Stomach smooth muscle (tissue), 2 donors: ENCODE measurements at regions not wholly inside any gene's neighbourhood (a gene's known extent, or its start where the extent isn't known, plus 50 kb on each side); places are given as distances from the start of the nearest gene placed in this dataset.
"Not testable (repeated sequence)": the region's sequence is repeated elsewhere in the genome, so short reads cannot be mapped to it uniquely, and the experiment has no call there.

Source experiments
- H3K27ac ChIP-seq: one replicate; pipeline ENCODE4 v1.7.0; 2013; ENCODE audit warnings: mild to moderate bottlenecking, low read length, inconsistent platforms
- H3K27me3 ChIP-seq, 2 donors: one replicate each; pipeline ENCODE4 v1.7.0; 2013; ENCODE audit warnings: low read length in 2 of 2; ENCODE audit not compliant: insufficient read depth in 2 of 2, control insufficient read depth in 1 of 2
- H3K36me3 ChIP-seq, 2 donors: one replicate each; pipeline ENCODE4 v1.7.0; 2013; ENCODE audit warnings: low read length in 2 of 2; ENCODE audit not compliant: control insufficient read depth in 2 of 2, insufficient read depth in 2 of 2
- H3K4me1 ChIP-seq: one replicate; pipeline ENCODE4 v1.7.0; 2013; ENCODE audit warnings: low read length; ENCODE audit not compliant: control insufficient read depth, insufficient read depth
- H3K4me3 ChIP-seq, 2 donors: one replicate each; pipeline ENCODE4 v1.7.0; 2013; ENCODE audit warnings: low read length in 2 of 2
- H3K9ac ChIP-seq, 2 donors: one replicate each; pipeline ENCODE4 v1.7.0; 2013; ENCODE audit warnings: low read length in 2 of 2, mild to moderate bottlenecking in 1 of 2
- H3K9me3 ChIP-seq, 2 donors: one replicate each; pipeline ENCODE4 v1.7.0; 2013; ENCODE audit warnings: low read length in 2 of 2; ENCODE audit not compliant: control insufficient read depth in 2 of 2
- donor health status: healthy.
- donor health status: Pancreatic carcinoma.

DNA sequence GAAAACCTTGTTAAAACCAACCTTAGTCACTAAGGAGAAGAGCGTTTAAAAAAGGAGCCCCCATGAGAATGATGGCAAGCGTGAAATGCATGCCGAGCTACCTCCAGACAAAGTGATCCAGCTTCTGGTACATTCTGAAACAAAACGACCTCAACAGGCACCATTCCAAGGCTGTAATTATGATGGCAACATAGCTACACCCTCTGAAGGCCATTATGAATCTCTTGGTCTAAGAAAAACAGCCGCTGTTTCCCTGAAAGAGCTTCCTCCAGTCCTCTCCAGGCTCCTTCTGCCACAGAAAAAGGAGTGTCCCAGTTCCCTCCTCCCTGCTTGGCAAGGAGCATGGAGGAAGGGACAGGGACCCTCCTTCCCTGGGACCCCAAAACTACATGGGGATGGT is 50.0 kb upstream of the ABLIM1 start:
- H3K4me3 ChIP-seq, result no peak overlapping the region
- no peaks in the 10 kb centered on the region for H3K4me1 ChIP-seq
- no peaks in the 10 kb centered on the region for H3K27me3 ChIP-seq
- H3K9me3 ChIP-seq, result no peaks in the 10 kb centered on the region
- no peak overlapping the region for H3K9ac ChIP-seq
- H3K36me3 ChIP-seq, result no peaks in the 10 kb centered on the region
- no peak overlapping the region for H3K27ac ChIP-seq

DNA sequence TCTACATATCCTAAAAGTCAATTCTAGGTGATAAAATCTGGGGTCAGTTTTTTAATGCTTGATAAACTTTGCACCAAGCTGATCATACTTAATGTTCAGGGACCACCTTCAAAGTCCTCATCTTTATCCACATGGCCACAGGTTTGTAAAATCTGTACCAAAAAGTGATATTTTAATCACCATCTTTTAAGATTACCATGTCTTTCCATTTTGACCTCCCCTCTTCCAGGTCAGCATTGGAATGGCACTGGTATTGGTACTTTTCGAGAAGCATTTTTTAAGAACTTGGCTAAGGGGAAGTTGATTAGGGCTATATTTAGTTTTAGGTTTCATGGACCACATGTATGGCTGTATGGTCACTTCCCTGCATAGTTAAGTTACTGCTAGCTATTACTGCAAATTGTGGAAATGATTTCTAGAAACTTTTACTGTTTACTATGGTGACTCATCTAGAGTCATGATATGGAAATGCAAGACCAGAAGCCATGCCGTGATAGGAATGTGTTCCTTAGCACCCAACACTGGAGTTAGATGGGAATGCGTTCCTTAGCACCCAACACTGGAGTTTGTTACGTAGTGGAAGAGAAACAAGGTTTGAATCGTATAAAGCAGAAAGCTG is 50.8 kb upstream of the ABLIM1 start:
- H3K9me3 ChIP-seq, result no peaks in the 10 kb centered on the region
- no peaks in the 10 kb centered on the region for H3K27me3 ChIP-seq
- no peak overlapping the region for H3K4me3 ChIP-seq
- no peak overlapping the region for H3K27ac ChIP-seq
- no peaks in the 10 kb centered on the region for H3K4me1 ChIP-seq
- no peaks in the 10 kb centered on the region for H3K36me3 ChIP-seq
- no peak overlapping the region for H3K9ac ChIP-seq

DNA sequence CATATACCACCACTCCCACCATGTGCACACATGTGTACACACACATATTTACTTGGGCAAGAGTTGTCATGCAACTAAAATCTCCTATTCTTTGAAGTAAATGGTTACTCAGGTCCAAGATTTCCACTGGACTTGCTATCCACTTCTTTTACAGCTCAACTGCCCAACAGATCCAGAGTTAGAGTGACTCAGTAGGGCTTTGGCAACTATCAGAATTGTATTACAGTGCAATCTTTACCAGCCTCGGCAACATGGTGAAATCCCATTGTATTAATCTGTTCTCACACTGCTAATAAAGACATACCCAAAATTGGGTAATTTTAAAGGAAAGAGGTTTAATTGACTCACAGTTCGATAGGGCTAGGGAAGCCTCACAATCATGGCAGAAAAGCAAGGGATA is 51.9 kb upstream of the ABLIM1 start:
- no peaks in the 10 kb centered on the region for H3K36me3 ChIP-seq
- no peak overlapping the region for H3K9ac ChIP-seq
- no peaks in the 10 kb centered on the region for H3K27me3 ChIP-seq
- no peak overlapping the region for H3K4me3 ChIP-seq
- peaks cover 4% of the 10 kb centered on the region for H3K4me1 ChIP-seq
- no peak overlapping the region for H3K27ac ChIP-seq
- no peaks in the 10 kb centered on the region for H3K9me3 ChIP-seq

DNA sequence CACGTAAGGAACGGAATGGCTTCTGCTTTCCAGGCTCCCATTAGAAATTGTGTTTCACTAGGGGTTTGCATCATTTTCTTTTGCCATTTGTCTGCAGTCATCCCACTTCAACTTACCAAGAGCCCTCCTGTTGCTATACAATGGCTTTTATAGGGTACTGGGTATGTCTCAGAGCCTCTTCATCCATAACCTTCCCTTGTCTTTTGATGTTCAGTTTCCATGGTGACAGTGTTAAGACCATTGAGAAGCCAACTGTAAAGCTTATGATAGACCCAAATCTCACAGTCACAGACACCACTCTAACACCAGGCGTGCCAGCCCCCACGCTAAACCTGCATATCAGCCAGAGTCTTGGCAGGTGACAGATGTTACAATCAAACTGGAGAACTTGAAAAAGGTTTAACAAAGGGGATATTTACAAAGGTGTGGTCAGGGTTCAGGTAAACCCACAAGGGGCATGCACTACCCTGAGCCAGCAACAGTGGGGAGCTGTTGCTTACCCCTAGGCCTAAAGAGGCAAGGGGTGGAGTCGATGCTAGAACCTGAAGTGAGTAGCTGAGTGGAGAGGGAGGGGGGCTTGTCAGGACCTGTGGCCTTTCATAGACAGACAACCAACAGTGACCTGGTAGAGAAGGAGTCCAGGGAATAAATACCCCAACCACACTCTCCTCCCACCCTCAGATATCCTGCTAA is 53.2 kb upstream of the ABLIM1 start:
- Histone ChIP-seq H3K4me3 (no peak overlapping the region), H3K27ac (no peak overlapping the region), H3K4me1 (peaks cover 4% of the 10 kb centered on the region), H3K9me3 (no peaks in the 10 kb centered on the region), H3K27me3 (no peaks in the 10 kb centered on the region), H3K36me3 (no peaks in the 10 kb centered on the region), H3K9ac (no peak overlapping the region)

DNA sequence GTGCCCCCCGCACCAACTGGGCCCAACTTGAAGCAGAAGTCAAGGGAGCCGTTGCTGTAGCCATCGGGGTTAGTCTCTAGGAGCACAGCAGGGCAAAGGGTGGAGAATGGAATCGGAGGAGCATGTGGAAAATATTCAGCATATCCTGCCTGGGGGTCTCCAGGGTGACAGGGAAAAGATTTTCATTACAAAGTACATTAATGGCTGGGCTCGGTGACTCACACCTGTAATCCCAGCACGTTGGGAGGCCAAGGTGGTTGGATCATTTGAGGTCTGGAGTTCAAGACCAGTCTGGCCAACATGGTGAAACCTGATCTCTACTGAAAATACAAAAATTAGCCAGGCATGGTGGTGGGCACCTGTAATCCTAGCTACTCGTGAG is 53.8 kb upstream of the ABLIM1 start:
- H3K4me1 ChIP-seq, result peaks cover 4% of the 10 kb centered on the region
- no peaks in the 10 kb centered on the region for H3K36me3 ChIP-seq
- no peaks in the 10 kb centered on the region for H3K9me3 ChIP-seq
- no peak overlapping the region for H3K9ac ChIP-seq
- H3K4me3 ChIP-seq, result no peak overlapping the region
- no peak overlapping the region for H3K27ac ChIP-seq
- no peaks in the 10 kb centered on the region for H3K27me3 ChIP-seq

DNA sequence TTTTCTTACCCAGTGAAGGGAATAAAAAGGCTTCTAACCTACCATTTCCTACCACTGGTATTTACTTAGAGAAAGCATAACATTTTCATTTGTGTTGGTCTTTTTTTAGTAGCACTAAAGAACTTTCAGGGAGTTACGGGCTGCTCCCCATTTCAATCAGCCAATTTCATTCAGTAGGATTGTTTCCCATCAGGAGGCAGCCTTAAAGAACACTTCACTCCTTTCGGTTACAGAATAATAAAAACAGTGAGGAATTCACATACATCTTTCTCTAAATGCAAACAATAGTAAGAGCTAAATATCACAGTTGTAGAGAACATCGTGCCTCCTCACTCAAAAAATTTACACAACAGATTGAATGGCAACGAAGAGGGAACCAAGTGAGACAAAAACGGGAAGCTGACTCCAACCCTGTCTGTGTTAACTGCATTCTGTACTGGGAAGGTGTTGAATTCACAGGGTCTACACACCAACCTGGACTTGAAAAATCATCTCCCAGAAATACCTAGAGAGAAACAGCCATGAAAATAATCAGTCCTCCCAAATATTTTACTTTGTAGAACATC is 55.5 kb upstream of the ABLIM1 start:
- H3K4me3 ChIP-seq, result no peak overlapping the region
- no peak overlapping the region for H3K27ac ChIP-seq
- peaks cover 4% of the 10 kb centered on the region for H3K4me1 ChIP-seq

DNA sequence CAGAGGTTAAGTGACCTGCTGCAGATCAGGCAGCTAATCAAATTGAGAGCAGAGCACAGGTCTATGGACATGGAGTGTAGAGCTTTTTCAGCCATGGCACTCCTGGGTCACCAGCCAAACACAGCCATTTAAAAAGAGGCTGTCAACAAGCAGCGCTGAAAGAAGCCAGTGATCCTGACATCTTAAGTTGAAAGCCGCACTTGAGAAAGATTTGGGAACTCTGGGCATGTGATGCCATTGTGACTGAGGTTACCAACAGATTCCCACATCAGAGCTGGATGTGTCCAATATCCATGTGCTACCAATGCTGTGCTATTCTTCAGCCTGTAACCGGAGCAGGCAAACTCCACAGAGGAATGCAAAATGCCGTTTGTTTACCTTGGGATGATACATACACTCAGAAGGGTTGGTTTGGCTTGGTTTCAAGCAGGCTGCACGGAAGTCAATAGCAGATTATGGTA is 56.2 kb upstream of the ABLIM1 start:
- no peak overlapping the region for H3K27ac ChIP-seq
- no peak overlapping the region for H3K9ac ChIP-seq
- no peaks in the 10 kb centered on the region for H3K9me3 ChIP-seq
- H3K4me1 ChIP-seq, result peaks cover 4% of the 10 kb centered on the region
- H3K27me3 ChIP-seq, result no peaks in the 10 kb centered on the region
- H3K36me3 ChIP-seq, result no peaks in the 10 kb centered on the region
- H3K4me3 ChIP-seq, result no peak overlapping the region

More for the DNA sequence above, 55.5 kb upstream of the ABLIM1 start:
- Histone ChIP-seq H3K9me3 (no peaks in the 10 kb centered on the region), H3K36me3 (no peaks in the 10 kb centered on the region), H3K27me3 (no peaks in the 10 kb centered on the region), H3K9ac (no peak overlapping the region)

DNA sequence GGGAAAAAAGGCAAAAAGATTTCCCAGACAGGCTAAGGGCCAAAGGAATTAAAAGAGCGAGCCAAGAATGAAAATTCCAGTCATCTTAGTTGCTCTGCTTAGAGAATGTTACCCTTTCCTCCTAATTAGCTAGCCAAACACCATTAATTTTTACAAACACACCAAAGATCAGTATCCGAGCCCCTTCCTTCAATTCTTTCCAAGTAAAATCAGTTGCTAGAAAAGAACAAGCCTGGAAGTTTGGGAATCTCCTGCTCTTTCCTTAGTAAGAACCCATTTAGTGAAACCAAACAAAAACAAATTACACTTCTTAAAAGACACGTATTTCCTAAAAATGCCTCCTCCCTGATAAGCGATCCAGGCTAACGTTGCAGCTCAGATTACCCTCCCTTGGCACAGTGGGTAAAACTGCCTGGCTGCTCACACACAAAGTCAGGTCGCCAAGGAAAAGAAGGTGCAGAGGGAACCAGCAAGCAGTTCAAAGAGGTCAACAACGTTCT is 57.1 kb upstream of the ABLIM1 start:
- no peak overlapping the region for H3K27ac ChIP-seq

DNA sequence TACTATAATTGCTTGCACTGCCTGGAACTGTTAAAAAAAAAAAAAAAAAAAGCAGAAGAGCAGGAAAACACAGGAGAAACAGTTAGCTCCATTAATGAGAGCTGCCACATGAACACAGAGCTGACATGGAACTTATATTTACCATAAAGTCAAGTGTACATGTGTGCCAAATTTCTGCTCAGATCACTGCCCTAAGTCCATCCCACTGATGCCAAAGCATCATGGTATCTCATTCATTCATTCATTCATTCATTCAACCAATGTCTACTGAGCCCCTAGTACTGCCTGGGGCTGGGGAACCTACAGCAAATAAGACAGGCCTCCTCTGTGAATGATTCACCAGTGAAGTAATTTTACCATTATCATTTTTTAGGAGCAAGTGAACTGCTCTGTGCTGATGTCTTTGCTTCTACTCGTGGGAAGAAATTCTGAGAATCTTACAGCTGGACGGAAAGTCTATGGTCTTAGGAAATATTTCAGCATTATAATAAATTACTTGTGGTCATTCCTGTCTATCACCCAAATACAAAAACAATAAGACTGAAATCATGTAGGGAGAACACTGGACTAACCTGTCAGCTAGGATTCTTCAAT is 58.8 kb upstream of the ABLIM1 start:
- Histone ChIP-seq H3K4me3 (no peak overlapping the region), H3K9me3 (no peaks in the 10 kb centered on the region), H3K27me3 (no peaks in the 10 kb centered on the region), H3K36me3 (no peaks in the 10 kb centered on the region), H3K9ac (no peak overlapping the region), H3K27ac (no peak overlapping the region), H3K4me1 (peaks cover 4% of the 10 kb centered on the region)

More for the DNA sequence above, 57.1 kb upstream of the ABLIM1 start:
- Histone ChIP-seq H3K9me3 (no peaks in the 10 kb centered on the region), H3K27me3 (no peaks in the 10 kb centered on the region), H3K9ac (no peak overlapping the region), H3K36me3 (no peaks in the 10 kb centered on the region), H3K4me3 (no peak overlapping the region), H3K4me1 (peaks cover 4% of the 10 kb centered on the region)

DNA sequence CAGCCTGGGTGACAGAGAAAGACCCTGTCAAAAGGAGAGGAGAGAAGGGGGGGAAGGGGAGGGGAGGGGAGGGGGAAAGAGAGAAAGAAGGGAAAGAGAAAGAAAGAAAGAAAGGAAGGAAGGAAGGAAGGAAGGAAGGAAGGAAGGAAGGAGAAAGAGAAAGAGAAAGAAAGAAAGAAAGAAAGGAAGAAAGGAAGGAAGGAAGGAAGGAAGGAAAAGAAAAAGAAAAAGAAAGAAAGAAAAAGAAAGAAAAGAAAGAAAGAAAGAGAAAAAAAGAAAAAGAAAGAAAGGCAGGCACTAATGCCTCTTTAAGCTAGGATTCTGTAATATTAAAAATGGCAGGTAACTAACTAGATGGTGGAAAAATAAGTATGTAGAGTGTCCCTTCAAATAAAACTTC is 59.8 kb upstream of the ABLIM1 start:
- not testable (repeated sequence) for H3K9ac ChIP-seq, H3K9me3 ChIP-seq, H3K27ac ChIP-seq, H3K36me3 ChIP-seq, H3K4me1 ChIP-seq, H3K4me3 ChIP-seq, H3K27me3 ChIP-seq
